ENCODE measurements at regions not wholly inside any gene's neighbourhood (a gene's known extent, or its start where the extent isn't known, plus 50 kb on each side); places are given as distances from the start of the nearest gene placed in this dataset.

GRCh38 chr13:88068975-88069374 lies 397.8 kb downstream of the SLITRK5 start:
- TF ChIP-seq CTCF (IDR thresholded peaks at IDR 0.05 in 2 of 3, conservative IDR thresholded peaks at IDR 0.05 in 1 of 3; ENCODE audit: borderline replicate concordance in 1 of 3, insufficient read depth in 1 of 3, low read depth in 2 of 3, low read length in 2 of 3) (peak in 2 of 3 experiments; percentile 31 to 37; a peak in 4 of 6 replicates), POLR2A (IDR thresholded peaks at IDR 0.05; ENCODE audit: borderline replicate concordance, extremely low read depth, insufficient read depth, insufficient read length) (no peak), CEBPB (IDR thresholded peaks at IDR 0.05; ENCODE audit: low read depth) (no peak), EZH2 (IDR thresholded peaks at IDR 0.05) (no peak), MAX (IDR thresholded peaks at IDR 0.05) (no peak), TCF7L2 (IDR thresholded peaks at IDR 0.05; ENCODE audit: borderline replicate concordance, extremely low read depth, insufficient read depth, insufficient read length) (no peak), RAD21 (IDR thresholded peaks at IDR 0.05; ENCODE audit: low read depth) (no peak), POLR2AphosphoS5 (IDR thresholded peaks at IDR 0.05; ENCODE audit: low read depth, low read length) (no peak)

Measured in HCT116 (cell line).